Esophagus squamous epithelium (tissue), 5 donors: ENCODE measurements at regions not wholly inside any gene's neighbourhood (a gene's known extent, or its start where the extent isn't known, plus 50 kb on each side); places are given as distances from the start of the nearest gene placed in this dataset.

Experiments
- DNase-seq: peaks from one replicate; lab custom pipeline; 2025; lab: John Stamatoyannopoulos, UW
- H3K27ac ChIP-seq, 4 donors: fragments of 200-600 bp; sonication (generic); one replicate each; pipeline ENCODE4 v1.5.1; 2016 to 2019; ENCODE audit warnings: mild to moderate bottlenecking in 1 of 4
- H3K27me3 ChIP-seq, 4 donors: fragments of 200-600 bp; sonication (generic); 1 replicate in 3 of 4; 2 replicates in 1 of 4; pipeline versions ENCODE4 v1.5.1 to v1.6.0; 2017 to 2021; ENCODE audit warnings: antibody characterized with exemption in 1 of 4
- H3K36me3 ChIP-seq, 3 donors: fragments of 200-600 bp; sonication (generic); one replicate each; pipeline ENCODE4 v1.5.1; 2016 to 2019
- H3K4me1 ChIP-seq, 3 donors: fragments of 200-600 bp; sonication (generic); one replicate each; pipeline ENCODE4 v1.5.1; 2017 to 2019
- H3K4me3 ChIP-seq, 4 donors: fragments of 200-600 bp; sonication (generic); 1 replicate in 3 of 4; 2 replicates in 1 of 4; pipeline ENCODE4 v1.5.1; 2016 to 2019; ENCODE audit warnings: mild to moderate bottlenecking in 2 of 4, moderate library complexity in 1 of 4
- H3K9me3 ChIP-seq, 3 donors: fragments of 200-600 bp; sonication (generic); one replicate each; pipeline ENCODE4 v1.5.1; 2016 to 2019
- POLR2A ChIP-seq, 4 donors: fragments of 450-650 bp; IDR thresholded peaks; one replicate each; pipeline ENCODE4 v1.6.1; 2017; ENCODE audit warnings: antibody characterized with exemption in 4 of 4, mild to moderate bottlenecking in 4 of 4, moderate library complexity in 3 of 4
- WGBS, 2 donors: methylation state at CpG; one replicate each; pipeline ENCODE4 v1.1.5; 2018; 5-methylcytosine and 5-hydroxymethylcytosine counted together
- intact Hi-C: fragments of 100-400 bp; cut with DNase I; formaldehyde crosslinking; loops from one replicate; pipeline ENCODE4 v1.15.0; 2022
- TF ChIP-seq, protein P1 (sequence below), 6 experiments: fragments of 450-650 bp in 4 of 6; fragments of 200-600 bp in 2 of 6; sonication (generic) in 2 of 6; IDR thresholded peaks; one replicate each; pipeline ENCODE4 v1.5.1; 2016 to 2019; ENCODE audit warnings: antibody characterized with exemption in 6 of 6, mild to moderate bottlenecking in 4 of 6, moderate library complexity in 4 of 6
- donor health status: DM: yes; HTN: yes; CAD: no.

DNA sequence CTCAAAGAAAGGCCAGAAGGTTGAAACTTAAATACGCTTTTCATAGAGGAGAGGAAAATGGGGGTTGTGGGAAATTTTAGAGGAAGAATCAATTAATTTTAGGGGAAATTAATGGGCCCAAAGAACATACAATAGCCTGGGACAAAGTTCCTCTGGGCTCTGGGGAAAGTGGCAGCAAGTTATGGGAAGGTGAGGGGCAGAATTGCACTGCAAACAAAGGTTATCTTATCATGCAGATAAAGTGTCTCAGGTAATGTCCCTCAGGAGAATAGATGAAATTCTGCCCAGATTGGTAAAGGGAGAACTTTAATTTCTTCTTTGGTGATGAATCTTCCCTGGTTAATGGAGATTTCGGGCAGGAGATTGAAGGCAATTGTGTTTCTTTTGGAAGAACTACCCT, 326.1 kb upstream of the SLC24A2 start:
- TF ChIP-seq, protein P1, sequence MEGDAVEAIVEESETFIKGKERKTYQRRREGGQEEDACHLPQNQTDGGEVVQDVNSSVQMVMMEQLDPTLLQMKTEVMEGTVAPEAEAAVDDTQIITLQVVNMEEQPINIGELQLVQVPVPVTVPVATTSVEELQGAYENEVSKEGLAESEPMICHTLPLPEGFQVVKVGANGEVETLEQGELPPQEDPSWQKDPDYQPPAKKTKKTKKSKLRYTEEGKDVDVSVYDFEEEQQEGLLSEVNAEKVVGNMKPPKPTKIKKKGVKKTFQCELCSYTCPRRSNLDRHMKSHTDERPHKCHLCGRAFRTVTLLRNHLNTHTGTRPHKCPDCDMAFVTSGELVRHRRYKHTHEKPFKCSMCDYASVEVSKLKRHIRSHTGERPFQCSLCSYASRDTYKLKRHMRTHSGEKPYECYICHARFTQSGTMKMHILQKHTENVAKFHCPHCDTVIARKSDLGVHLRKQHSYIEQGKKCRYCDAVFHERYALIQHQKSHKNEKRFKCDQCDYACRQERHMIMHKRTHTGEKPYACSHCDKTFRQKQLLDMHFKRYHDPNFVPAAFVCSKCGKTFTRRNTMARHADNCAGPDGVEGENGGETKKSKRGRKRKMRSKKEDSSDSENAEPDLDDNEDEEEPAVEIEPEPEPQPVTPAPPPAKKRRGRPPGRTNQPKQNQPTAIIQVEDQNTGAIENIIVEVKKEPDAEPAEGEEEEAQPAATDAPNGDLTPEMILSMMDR (IDR thresholded peaks at IDR 0.05): no peak
- no peak for TF ChIP-seq POLR2A (IDR thresholded peaks at IDR 0.05)

DNA sequence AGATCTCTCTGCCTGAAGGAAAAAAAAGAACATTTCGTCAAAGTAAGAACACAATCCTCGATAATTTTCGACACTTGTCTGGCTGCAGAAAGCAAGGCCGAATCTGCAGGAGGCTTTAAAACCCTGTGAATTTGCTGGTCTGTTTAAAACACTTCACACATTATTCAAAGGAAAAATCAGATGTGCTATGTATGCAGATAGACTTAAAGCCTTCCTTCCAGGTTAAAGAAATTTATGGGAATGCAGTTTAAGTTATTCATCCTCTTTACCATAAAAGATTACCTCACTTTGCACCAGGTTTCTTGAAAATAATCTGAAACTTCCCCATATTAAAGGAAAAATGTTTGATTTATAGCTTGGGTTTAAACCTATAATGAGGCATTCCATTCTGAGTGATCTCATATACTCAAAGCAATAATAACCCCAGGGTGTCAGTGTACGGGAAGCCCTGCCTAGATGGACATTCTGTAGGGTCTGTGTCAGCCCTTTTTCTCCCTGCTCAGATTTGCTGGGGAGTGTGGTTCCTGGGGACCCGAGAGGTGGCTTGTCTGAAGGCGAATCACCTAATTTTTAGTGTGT, 323.5 kb upstream of the SLC24A2 start:
- TF ChIP-seq, protein P1 (IDR thresholded peaks at IDR 0.05): no peak
- TF ChIP-seq POLR2A (IDR thresholded peaks at IDR 0.05): no peak
- Histone ChIP-seq H3K36me3 (no peaks in the 10 kb centered on the region), H3K27me3 (no peaks in the 10 kb centered on the region), H3K9me3 (peaks cover 0 to 8% (median 0%) of the 10 kb centered on the region in 3 donors), H3K27ac (no peak overlapping the region), H3K4me3 (no peak overlapping the region), H3K4me1 (no peaks in the 10 kb centered on the region)
- no peak for DNase-seq
- intact Hi-C loops: no loop called here
- 77 to 84% methylated on average over 7 of the region's 7 CpGs for WGBS, 2 donors

More for the DNA sequence above, 326.1 kb upstream of the SLC24A2 start:
- Histone ChIP-seq H3K4me3 (no peak overlapping the region), H3K27ac (no peak overlapping the region), H3K36me3 (no peaks in the 10 kb centered on the region), H3K27me3 (no peaks in the 10 kb centered on the region), H3K9me3 (peaks cover 0 to 8% (median 0%) of the 10 kb centered on the region in 3 donors), H3K4me1 (no peaks in the 10 kb centered on the region)
- no peak for DNase-seq
- intact Hi-C loops: no loop called here
- 78 to 88% methylated on average over 2 of the region's 2 CpGs for WGBS, 2 donors

DNA sequence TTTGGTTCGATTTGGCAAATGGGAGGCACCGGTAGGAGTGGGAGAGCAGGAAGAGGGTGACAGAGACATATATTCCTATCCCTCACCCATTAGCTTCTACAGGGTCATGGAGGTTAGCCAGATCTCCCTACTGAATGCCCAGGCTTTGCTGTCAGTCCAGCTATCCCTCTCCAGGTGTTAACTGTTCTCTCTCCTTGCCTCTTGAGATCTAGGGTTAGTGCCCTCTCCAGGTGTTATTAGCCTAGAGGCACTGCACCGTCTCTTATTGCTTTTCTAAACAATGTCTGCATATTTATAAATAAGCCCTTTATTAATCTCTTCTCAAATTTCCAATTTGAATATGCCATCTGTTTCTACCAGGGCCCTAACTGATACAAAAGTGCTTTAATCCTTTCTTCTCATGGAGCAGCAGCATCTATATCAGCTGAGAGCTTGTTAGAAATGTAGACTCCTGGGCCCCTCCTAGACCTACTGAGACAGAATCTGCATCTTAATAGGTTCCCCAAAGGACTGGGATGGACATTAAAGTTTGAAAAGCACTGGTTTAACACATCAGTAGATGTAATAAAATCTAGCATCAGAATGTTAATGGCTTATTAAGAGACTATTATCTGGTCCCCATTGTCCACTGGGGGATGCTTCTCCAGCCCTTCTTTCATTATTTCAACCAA, 322.5 kb upstream of the SLC24A2 start:
- no peak for TF ChIP-seq POLR2A (IDR thresholded peaks at IDR 0.05)
- TF ChIP-seq, protein P1 (IDR thresholded peaks at IDR 0.05): no peak
- no peaks in the 10 kb centered on the region for H3K4me1 ChIP-seq
- peaks cover 0 to 8% (median 0%) of the 10 kb centered on the region in 3 donors for H3K9me3 ChIP-seq
- DNase-seq: no peak
- intact Hi-C loops: no loop called here
- H3K36me3 ChIP-seq: no peaks in the 10 kb centered on the region
- H3K27ac ChIP-seq: no peak overlapping the region
- 52 to 63% methylated on average over 3 of the region's 3 CpGs for WGBS, 2 donors
- H3K4me3 ChIP-seq: no peak overlapping the region
- no peaks in the 10 kb centered on the region for H3K27me3 ChIP-seq

- no peak for DNase-seq
- no peak for TF ChIP-seq POLR2A (IDR thresholded peaks at IDR 0.05)
- TF ChIP-seq, protein P1 (IDR thresholded peaks at IDR 0.05): no peak
- intact Hi-C loops: no loop called here
- WGBS, 2 donors: 56 to 81% methylated on average over 5 of the region's 5 CpGs
- no peak overlapping the region for H3K4me3 ChIP-seq
- no peaks in the 10 kb centered on the region for H3K36me3 ChIP-seq
- H3K27ac ChIP-seq: no peak overlapping the region
- no peaks in the 10 kb centered on the region for H3K27me3 ChIP-seq
- H3K4me1 ChIP-seq: no peaks in the 10 kb centered on the region
- no peaks in the 10 kb centered on the region for H3K9me3 ChIP-seq
Measured at GRCh38 chr9:20095430-20096092, 306.7 kb upstream of the SLC24A2 start.

DNA sequence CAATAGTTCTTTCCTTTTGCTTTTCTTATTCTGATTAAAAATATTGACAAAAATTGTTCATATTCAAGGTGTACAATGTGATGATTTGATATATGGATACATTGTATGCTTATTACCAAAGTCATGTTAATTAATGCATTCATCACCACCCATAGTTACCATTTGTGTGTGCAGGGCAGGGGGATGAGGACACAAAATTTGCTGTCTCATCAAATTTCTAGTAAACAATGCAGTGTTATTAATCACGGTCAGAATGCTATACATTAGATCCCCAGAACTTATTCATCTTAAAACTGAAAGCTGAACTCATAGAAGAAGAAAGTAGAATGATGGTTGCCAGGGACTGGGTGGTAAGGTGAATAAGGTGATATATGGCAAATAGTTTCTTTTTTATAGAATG, 303.7 kb upstream of the SLC24A2 start:
- Histone ChIP-seq H3K27me3 (no peaks in the 10 kb centered on the region), H3K36me3 (no peaks in the 10 kb centered on the region), H3K9me3 (no peaks in the 10 kb centered on the region), H3K4me1 (no peaks in the 10 kb centered on the region), H3K4me3 (no peak overlapping the region), H3K27ac (no peak overlapping the region)
- DNase-seq: no peak
- no peak for TF ChIP-seq POLR2A (IDR thresholded peaks at IDR 0.05)
- TF ChIP-seq, protein P1 (IDR thresholded peaks at IDR 0.05): no peak
- intact Hi-C loops: no loop called here
- WGBS, 2 donors: 71 to 80% methylated on average over 1 of the region's 1 CpG
